SK-MEL-5 (cell line): ENCODE measurements at regions not wholly inside any gene's neighbourhood (a gene's known extent, or its start where the extent isn't known, plus 50 kb on each side); places are given as distances from the start of the nearest gene placed in this dataset.
A peak's percentile ranks its signal among the peaks of the same experiment; 100 is the strongest.

Experiments used
- DNase-seq: peaks from one replicate; pipeline ENCODE4 v3.0.0-alpha.2; 2016; ENCODE audit warnings: low read depth, low spot score
- in situ Hi-C: cut with HindIII; loops from 2 replicates; pipeline ENCODE4 v1.10.0; 2016; ENCODE audit warnings: low sequenced_read_pairs, high pct_unique_total_duplicates, low pct_unique_long_range_greater_than_20kb

- in situ Hi-C loops: no loop called here
- DNase-seq: no peak
Observed at GRCh38 chr13:90947976-90948375, 399.5 kb upstream of the MIR17HG start.

GRCh38 chr13:90950160-90950559 lies 397.3 kb upstream of the MIR17HG start:
- no peak for DNase-seq
- in situ Hi-C loops: no loop called here

GRCh38 chr13:90951663-90952062 lies 395.8 kb upstream of the MIR17HG start:
- in situ Hi-C loops: no loop called here
- no peak for DNase-seq

GRCh38 chr13:90952326-90952725 lies 395.2 kb upstream of the MIR17HG start:
- DNase-seq: no peak
- in situ Hi-C loops: no loop called here

GRCh38 chr13:90954605-90955195 lies 392.8 kb upstream of the MIR17HG start:
- in situ Hi-C loops: no loop called here
- no peak for DNase-seq

GRCh38 chr13:90956031-90956430 lies 391.5 kb upstream of the MIR17HG start:
- DNase-seq: no peak
- in situ Hi-C loops: no loop called here

GRCh38 chr13:90958866-90959265 lies 388.6 kb upstream of the MIR17HG start:
- no peak for DNase-seq
- in situ Hi-C loops: no loop called here

- in situ Hi-C loops: no loop called here
- peak; percentile 70 for DNase-seq
Observed at GRCh38 chr13:90968166-90968904, 379.2 kb upstream of the MIR17HG start.

- DNase-seq: no peak
- in situ Hi-C loops: no loop called here
Observed at GRCh38 chr13:90974249-90974975, 373.1 kb upstream of the MIR17HG start.

GRCh38 chr13:90979059-90979458 lies 368.4 kb upstream of the MIR17HG start:
- DNase-seq: no peak
- in situ Hi-C loops: no loop called here

- in situ Hi-C loops: no loop called here
- DNase-seq: no peak
Observed at GRCh38 chr13:90984756-90985155, 362.7 kb upstream of the MIR17HG start.

GRCh38 chr13:90995001-90995400 lies 352.5 kb upstream of the MIR17HG start:
- in situ Hi-C loops: no loop called here

GRCh38 chr13:90995614-90996013 lies 351.9 kb upstream of the MIR17HG start:
- in situ Hi-C loops: no loop called here
- DNase-seq: no peak

More at GRCh38 chr13:90995001-90995400, 352.5 kb upstream of the MIR17HG start:
- DNase-seq: no peak

- in situ Hi-C loops: no loop called here
- DNase-seq: no peak
Observed at GRCh38 chr13:90997951-90998350, 349.5 kb upstream of the MIR17HG start.

GRCh38 chr13:90999401-90999800 lies 348.1 kb upstream of the MIR17HG start:
- no peak for DNase-seq
- in situ Hi-C loops: no loop called here

GRCh38 chr13:91001371-91001770 lies 346.1 kb upstream of the MIR17HG start:
- no peak for DNase-seq
- in situ Hi-C loops: no loop called here

- in situ Hi-C loops: no loop called here
- DNase-seq: peak; percentile 83
Observed at GRCh38 chr13:91014696-91015095, 332.8 kb upstream of the MIR17HG start.

GRCh38 chr13:91017031-91017668 lies 330.3 kb upstream of the MIR17HG start:
- in situ Hi-C loops: no loop called here
- peak; percentile 80 for DNase-seq
